ENCODE measurements at regions not wholly inside any gene's neighbourhood (a gene's known extent, or its start where the extent isn't known, plus 50 kb on each side); places are given as distances from the start of the nearest gene placed in this dataset.
"Not testable (repeated sequence)": the region's sequence is repeated elsewhere in the genome, so short reads cannot be mapped to it uniquely, and the experiment has no call there.

DNA sequence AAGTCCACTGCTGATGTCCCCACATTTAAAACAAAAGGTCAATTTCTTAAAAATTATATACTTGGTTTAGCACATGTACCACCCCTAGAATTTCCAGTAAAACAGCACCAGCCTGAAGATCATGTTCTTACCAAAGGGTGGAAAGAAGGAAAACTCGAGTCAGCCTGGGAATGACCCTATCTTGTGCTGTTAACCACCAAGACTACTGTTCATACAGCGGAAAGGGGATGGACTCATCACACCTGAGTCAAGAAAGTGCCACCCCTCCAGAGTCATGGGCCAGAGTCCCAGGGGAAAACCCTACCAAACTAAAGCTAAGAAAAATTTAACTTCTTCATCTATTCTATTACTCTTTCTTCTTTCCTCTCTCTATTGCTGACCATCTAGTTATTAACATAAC lies 113.6 kb upstream of the PPM1J start:
- TF ChIP-seq, protein P1, sequence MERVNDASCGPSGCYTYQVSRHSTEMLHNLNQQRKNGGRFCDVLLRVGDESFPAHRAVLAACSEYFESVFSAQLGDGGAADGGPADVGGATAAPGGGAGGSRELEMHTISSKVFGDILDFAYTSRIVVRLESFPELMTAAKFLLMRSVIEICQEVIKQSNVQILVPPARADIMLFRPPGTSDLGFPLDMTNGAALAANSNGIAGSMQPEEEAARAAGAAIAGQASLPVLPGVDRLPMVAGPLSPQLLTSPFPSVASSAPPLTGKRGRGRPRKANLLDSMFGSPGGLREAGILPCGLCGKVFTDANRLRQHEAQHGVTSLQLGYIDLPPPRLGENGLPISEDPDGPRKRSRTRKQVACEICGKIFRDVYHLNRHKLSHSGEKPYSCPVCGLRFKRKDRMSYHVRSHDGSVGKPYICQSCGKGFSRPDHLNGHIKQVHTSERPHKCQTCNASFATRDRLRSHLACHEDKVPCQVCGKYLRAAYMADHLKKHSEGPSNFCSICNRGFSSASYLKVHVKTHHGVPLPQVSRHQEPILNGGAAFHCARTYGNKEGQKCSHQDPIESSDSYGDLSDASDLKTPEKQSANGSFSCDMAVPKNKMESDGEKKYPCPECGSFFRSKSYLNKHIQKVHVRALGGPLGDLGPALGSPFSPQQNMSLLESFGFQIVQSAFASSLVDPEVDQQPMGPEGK (CRISPR knock-in tag; IDR thresholded peaks at IDR 0.05; ENCODE audit: borderline replicate concordance), result no peak
- TF ChIP-seq BACH2 (CRISPR knock-in tag; IDR thresholded peaks at IDR 0.05; ENCODE audit: borderline replicate concordance) (no peak), ZFP3 (CRISPR knock-in tag; IDR thresholded peaks at IDR 0.05) (no peak), ESRRG (CRISPR knock-in tag; IDR thresholded peaks at IDR 0.05) (no peak), GLIS3 (CRISPR knock-in tag; IDR thresholded peaks at IDR 0.05) (no peak), TCF4 (CRISPR knock-in tag; IDR thresholded peaks at IDR 0.05; ENCODE audit: borderline replicate concordance) (no peak), ZNF8 (CRISPR knock-in tag; IDR thresholded peaks at IDR 0.05) (no peak), TOX (CRISPR knock-in tag; IDR thresholded peaks at IDR 0.05; ENCODE audit: borderline replicate concordance) (no peak), PPARA (CRISPR knock-in tag; IDR thresholded peaks at IDR 0.05; ENCODE audit: borderline replicate concordance) (no peak), ZNF565 (CRISPR knock-in tag; conservative IDR thresholded peaks at IDR 0.05; ENCODE audit: low read depth) (no peak), ZC3H10 (CRISPR knock-in tag; IDR thresholded peaks at IDR 0.05) (no peak), ISL1 (CRISPR knock-in tag; IDR thresholded peaks at IDR 0.05) (no peak), ARNTL (CRISPR knock-in tag; IDR thresholded peaks at IDR 0.05; ENCODE audit: borderline replicate concordance, low read depth) (no peak), CSDC2 (CRISPR knock-in tag; IDR thresholded peaks at IDR 0.05) (no peak), ZFP30 (CRISPR knock-in tag; IDR thresholded peaks at IDR 0.05) (no peak)
- TF ChIP-seq, protein P2, sequence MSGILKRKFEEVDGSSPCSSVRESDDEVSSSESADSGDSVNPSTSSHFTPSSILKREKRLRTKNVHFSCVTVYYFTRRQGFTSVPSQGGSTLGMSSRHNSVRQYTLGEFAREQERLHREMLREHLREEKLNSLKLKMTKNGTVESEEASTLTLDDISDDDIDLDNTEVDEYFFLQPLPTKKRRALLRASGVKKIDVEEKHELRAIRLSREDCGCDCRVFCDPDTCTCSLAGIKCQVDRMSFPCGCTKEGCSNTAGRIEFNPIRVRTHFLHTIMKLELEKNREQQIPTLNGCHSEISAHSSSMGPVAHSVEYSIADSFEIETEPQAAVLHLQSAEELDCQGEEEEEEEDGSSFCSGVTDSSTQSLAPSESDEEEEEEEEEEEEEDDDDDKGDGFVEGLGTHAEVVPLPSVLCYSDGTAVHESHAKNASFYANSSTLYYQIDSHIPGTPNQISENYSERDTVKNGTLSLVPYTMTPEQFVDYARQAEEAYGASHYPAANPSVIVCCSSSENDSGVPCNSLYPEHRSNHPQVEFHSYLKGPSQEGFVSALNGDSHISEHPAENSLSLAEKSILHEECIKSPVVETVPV (CRISPR knock-in tag; IDR thresholded peaks at IDR 0.05), result no peak
- TF ChIP-seq, protein P3, sequence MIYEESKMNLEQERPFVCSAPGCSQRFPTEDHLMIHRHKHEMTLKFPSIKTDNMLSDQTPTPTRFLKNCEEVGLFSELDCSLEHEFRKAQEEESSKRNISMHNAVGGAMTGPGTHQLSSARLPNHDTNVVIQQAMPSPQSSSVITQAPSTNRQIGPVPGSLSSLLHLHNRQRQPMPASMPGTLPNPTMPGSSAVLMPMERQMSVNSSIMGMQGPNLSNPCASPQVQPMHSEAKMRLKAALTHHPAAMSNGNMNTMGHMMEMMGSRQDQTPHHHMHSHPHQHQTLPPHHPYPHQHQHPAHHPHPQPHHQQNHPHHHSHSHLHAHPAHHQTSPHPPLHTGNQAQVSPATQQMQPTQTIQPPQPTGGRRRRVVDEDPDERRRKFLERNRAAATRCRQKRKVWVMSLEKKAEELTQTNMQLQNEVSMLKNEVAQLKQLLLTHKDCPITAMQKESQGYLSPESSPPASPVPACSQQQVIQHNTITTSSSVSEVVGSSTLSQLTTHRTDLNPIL (CRISPR knock-in tag; IDR thresholded peaks at IDR 0.05; ENCODE audit: low read depth), result no peak
- TF ChIP-seq, protein P4, sequence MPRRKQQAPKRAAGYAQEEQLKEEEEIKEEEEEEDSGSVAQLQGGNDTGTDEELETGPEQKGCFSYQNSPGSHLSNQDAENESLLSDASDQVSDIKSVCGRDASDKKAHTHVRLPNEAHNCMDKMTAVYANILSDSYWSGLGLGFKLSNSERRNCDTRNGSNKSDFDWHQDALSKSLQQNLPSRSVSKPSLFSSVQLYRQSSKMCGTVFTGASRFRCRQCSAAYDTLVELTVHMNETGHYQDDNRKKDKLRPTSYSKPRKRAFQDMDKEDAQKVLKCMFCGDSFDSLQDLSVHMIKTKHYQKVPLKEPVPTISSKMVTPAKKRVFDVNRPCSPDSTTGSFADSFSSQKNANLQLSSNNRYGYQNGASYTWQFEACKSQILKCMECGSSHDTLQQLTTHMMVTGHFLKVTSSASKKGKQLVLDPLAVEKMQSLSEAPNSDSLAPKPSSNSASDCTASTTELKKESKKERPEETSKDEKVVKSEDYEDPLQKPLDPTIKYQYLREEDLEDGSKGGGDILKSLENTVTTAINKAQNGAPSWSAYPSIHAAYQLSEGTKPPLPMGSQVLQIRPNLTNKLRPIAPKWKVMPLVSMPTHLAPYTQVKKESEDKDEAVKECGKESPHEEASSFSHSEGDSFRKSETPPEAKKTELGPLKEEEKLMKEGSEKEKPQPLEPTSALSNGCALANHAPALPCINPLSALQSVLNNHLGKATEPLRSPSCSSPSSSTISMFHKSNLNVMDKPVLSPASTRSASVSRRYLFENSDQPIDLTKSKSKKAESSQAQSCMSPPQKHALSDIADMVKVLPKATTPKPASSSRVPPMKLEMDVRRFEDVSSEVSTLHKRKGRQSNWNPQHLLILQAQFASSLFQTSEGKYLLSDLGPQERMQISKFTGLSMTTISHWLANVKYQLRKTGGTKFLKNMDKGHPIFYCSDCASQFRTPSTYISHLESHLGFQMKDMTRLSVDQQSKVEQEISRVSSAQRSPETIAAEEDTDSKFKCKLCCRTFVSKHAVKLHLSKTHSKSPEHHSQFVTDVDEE (CRISPR knock-in tag; IDR thresholded peaks at IDR 0.05), result no peak
- no peak for ATAC-seq

DNA sequence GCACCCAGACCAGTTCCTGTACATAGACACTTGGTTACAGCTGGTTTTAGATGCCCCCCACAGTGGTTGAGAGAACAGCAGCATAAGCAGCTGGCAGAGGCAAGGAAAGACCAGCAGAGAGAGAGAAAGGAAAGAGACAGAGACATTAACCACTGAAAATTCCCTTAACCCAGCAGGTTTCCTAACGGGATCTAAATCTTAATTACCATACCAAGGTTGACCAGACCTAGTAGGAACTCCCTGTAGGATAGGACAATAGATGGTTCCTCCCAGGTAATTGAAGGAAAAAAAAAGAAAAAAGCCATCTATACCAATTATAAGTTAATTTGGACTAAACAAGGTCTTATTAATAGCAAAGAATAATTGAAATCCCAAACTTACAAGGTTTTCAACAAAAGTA lies 112.3 kb upstream of the PPM1J start:
- ATAC-seq, result not testable (repeated sequence)

DNA sequence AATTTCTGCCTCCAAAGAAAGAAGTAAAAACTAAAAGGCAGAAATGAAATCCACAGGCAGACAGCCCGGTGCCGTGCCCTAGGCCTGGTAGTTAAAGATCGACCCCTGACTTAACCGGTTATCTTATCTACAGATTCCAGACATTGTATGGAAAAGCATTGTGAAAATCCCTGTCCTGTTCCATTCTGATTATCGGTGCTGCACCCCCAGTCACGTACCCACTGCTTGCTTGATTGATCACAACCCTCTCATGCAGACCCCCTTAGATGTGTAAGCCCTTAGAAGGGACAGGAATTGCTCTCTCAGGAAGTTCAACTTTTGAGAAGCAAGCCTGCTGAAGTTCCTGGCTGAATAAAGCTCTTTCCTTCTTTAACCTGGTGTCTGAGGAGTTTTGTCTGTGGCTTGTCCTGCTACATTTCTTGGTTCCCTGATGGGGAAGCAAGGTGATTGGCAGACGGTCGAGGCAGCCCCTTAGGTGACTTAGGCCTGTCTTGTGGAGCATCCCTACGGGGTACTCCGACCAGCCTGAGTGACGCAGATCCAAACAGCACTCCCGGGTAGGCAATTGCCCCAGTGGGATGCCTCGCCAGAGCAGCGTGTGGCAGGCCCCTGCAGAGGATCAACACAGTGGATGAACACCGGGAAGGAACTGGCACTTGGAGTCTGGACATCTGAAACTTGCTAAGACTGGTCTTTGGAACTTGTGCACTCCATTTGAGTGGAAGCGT lies 111.2 kb upstream of the PPM1J start:
- ATAC-seq, result no peak
- TF ChIP-seq ISL1 (CRISPR knock-in tag; IDR thresholded peaks at IDR 0.05) (no peak), SNAI2 (CRISPR knock-in tag; IDR thresholded peaks at IDR 0.05) (no peak), PPARA (CRISPR knock-in tag; IDR thresholded peaks at IDR 0.05; ENCODE audit: borderline replicate concordance) (no peak), ZFP30 (CRISPR knock-in tag; IDR thresholded peaks at IDR 0.05) (no peak), ZC3H10 (CRISPR knock-in tag; IDR thresholded peaks at IDR 0.05) (no peak), GLIS3 (CRISPR knock-in tag; IDR thresholded peaks at IDR 0.05) (no peak), ZNF8 (CRISPR knock-in tag; IDR thresholded peaks at IDR 0.05) (no peak), ESRRG (CRISPR knock-in tag; IDR thresholded peaks at IDR 0.05) (no peak), BACH2 (CRISPR knock-in tag; IDR thresholded peaks at IDR 0.05; ENCODE audit: borderline replicate concordance) (no peak), OSR1 (CRISPR knock-in tag; IDR thresholded peaks at IDR 0.05) (no peak), ZNF70 (CRISPR knock-in tag; IDR thresholded peaks at IDR 0.05) (no peak)
- TF ChIP-seq, protein P5, sequence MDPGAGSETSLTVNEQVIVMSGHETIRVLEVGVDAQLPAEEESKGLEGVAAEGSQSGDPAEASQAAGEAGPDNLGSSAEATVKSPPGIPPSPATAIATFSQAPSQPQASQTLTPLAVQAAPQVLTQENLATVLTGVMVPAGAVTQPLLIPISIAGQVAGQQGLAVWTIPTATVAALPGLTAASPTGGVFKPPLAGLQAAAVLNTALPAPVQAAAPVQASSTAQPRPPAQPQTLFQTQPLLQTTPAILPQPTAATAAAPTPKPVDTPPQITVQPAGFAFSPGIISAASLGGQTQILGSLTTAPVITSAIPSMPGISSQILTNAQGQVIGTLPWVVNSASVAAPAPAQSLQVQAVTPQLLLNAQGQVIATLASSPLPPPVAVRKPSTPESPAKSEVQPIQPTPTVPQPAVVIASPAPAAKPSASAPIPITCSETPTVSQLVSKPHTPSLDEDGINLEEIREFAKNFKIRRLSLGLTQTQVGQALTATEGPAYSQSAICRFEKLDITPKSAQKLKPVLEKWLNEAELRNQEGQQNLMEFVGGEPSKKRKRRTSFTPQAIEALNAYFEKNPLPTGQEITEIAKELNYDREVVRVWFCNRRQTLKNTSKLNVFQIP (CRISPR knock-in tag; IDR thresholded peaks at IDR 0.05; ENCODE audit: borderline replicate concordance, low read depth), result no peak
- TF ChIP-seq, protein P2 (CRISPR knock-in tag; IDR thresholded peaks at IDR 0.05), result no peak
- TF ChIP-seq, protein P3 (CRISPR knock-in tag; IDR thresholded peaks at IDR 0.05; ENCODE audit: low read depth), result no peak

DNA sequence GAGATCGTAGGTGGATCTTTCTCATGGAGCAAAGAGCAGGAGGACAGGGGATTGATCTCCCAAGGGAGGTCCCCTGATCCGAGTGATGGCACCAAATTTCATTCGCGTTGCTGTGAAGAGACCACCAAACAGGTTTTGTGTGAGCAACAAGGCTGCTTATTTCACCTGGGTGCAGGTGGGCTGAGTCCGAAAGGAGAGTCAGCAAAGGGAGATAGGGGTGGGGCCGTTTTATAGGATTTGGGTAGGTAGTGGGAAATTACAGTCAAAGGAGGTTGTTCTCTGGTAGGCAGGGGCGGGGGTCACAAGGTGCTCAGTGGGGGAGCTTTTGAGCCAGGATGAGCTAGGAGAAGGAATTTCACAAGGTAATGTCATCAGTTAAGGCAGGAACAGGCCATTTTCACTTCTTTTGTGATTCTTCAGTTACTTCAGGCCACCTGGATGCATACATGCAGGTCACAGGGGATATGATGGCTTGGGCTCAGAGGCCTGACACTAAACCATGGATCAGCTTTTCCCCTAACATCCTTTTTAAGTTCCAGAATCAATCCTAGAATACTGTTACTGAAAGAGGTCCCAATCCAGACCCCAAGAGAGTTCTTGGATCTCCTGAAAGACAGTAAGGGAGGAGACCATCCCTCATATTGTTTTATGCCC lies 110.6 kb upstream of the PPM1J start:
- ATAC-seq, result not testable (repeated sequence)

DNA sequence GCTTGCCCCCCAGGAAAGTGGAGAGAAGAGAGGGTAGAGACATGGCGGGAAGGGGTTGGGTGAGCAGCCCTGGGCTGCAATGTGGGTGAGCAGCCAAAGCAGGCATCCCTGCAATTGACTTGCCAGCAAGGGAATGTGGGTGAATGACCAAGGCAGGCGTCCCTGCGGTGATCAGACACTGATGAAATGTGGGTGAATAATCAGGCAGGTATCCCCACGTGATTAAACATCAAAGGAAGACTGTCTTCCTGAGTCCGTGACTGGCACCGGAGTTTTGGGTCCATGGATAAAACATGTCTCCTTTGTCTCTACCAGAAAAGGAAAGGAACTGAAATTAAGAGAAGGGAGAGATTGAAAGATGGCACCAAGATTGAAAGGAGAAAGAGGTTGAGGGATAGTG lies 109.9 kb upstream of the PPM1J start:
- not testable (repeated sequence) for ATAC-seq
